CD4-positive, alpha-beta T cell (primary cell): ENCODE measurements at regions not wholly inside any gene's neighbourhood (a gene's known extent, or its start where the extent isn't known, plus 50 kb on each side); places are given as distances from the start of the nearest gene placed in this dataset.

ENCODE experiments used
- ATAC-seq: fragments of 200-7000 bp; cut with Tn5 transposase; one replicate; pipeline ENCODE4 v1.10.0; 2022; ENCODE audit warnings: mild to moderate bottlenecking; ENCODE audit not compliant: poor library complexity
- CTCF ChIA-PET: fragments of 350-600 bp; sonication (Branson Sonifier 250); formaldehyde crosslinking; loops from one replicate; lab custom pipeline; 2021; ENCODE audit warnings: antibody characterized with exemption, inconsistent platforms; lab: Charles Lee
- POLR2A ChIA-PET: fragments of 350-600 bp; sonication (Branson Sonifier 250); formaldehyde crosslinking; loops from one replicate; lab custom pipeline; 2021; ENCODE audit warnings: antibody characterized with exemption, inconsistent platforms; lab: Charles Lee
- DNase-seq, 14 experiments: peaks; one replicate each; pipeline ENCODE4 v3.0.0-alpha.2; 2013 to 2020; ENCODE audit warnings: mixed read lengths in 2 of 14
- H3K27ac ChIP-seq, 2 donors: one replicate each; pipeline versions ENCODE4 v1.5.1 to v1.7.0; 2013; ENCODE audit warnings: low read length in 2 of 2, low read depth in 1 of 2, mild to moderate bottlenecking in 1 of 2
- H3K27me3 ChIP-seq, 2 experiments: 1 replicate in 1 of 2; 2 replicates in 1 of 2; pipeline versions ENCODE4 v1.6.1 to v1.7.0; 2013; ENCODE audit warnings: low read length in 2 of 2, control low read depth in 1 of 2, mild to moderate bottlenecking in 1 of 2, moderate library complexity in 1 of 2; ENCODE audit not compliant: insufficient read depth in 2 of 2, control insufficient read depth in 1 of 2
- H3K36me3 ChIP-seq: one replicate; pipeline ENCODE4 v1.6.1; 2013; ENCODE audit warnings: low read length, control low read depth; ENCODE audit not compliant: insufficient read depth
- H3K4me1 ChIP-seq: one replicate; pipeline ENCODE4 v1.6.1; 2013; ENCODE audit warnings: low read length, control low read depth; ENCODE audit not compliant: insufficient read depth
- H3K4me3 ChIP-seq: one replicate; pipeline ENCODE4 v1.5.1; 2013; ENCODE audit warnings: mild to moderate bottlenecking, low read length, moderate library complexity
- H3K9me3 ChIP-seq, 2 experiments: 1 replicate in 1 of 2; 2 replicates in 1 of 2; pipeline versions ENCODE4 v1.6.1 to v1.7.0; 2013; ENCODE audit warnings: low read length in 2 of 2, mild to moderate bottlenecking in 2 of 2, control low read depth in 1 of 2, moderate library complexity in 1 of 2; ENCODE audit not compliant: control insufficient read depth in 1 of 2, insufficient read depth in 1 of 2
- H3K27ac Mint-ChIP-seq: one replicate; pipeline ENCODE4 v1.8.0; 2020; ENCODE audit warnings: mixed read lengths
- H3K27me3 Mint-ChIP-seq: one replicate; pipeline ENCODE4 v1.8.0; 2021; ENCODE audit warnings: mixed read lengths
- H3K36me3 Mint-ChIP-seq: one replicate; pipeline ENCODE4 v1.8.0; 2021; ENCODE audit warnings: low read depth, mixed read lengths
- H3K4me1 Mint-ChIP-seq: one replicate; pipeline ENCODE4 v1.8.0; 2021; ENCODE audit warnings: low read depth, mixed read lengths
- H3K4me3 Mint-ChIP-seq: one replicate; pipeline ENCODE4 v1.8.0; 2020; ENCODE audit warnings: mild to moderate bottlenecking, mixed read lengths
- H3K9me3 Mint-ChIP-seq: one replicate; pipeline ENCODE4 v1.8.0; 2020; ENCODE audit warnings: mixed read lengths
- intact Hi-C, 2 experiments: fragments of 100-400 bp; cut with DNase I in 1 of 2; cut with micrococcal nuclease in 1 of 2; formaldehyde crosslinking; loops; one replicate each; pipeline versions ENCODE4 v1.15.1 to v1.9.0; 2023 to 2025; cut with DNase I, micrococcal nuclease
- TF ChIP-seq, protein P1 (sequence below): fragments of 200-600 bp; IDR thresholded peaks from one replicate; pipeline ENCODE4 v1.8.0; 2022; ENCODE audit warnings: antibody characterized with exemption, mild to moderate bottlenecking

GRCh38 chr11:26828288-26828687 is 106.4 kb upstream of the SLC5A12 start:
- no peak overlapping the region for H3K4me3 ChIP-seq
- ATAC-seq: no peak
- peaks cover 11% of the 10 kb centered on the region for H3K9me3 Mint-ChIP-seq
- no peak for DNase-seq
- H3K27ac Mint-ChIP-seq: no peak overlapping the region
- no peaks in the 10 kb centered on the region for H3K36me3 ChIP-seq
- TF ChIP-seq, protein P1, sequence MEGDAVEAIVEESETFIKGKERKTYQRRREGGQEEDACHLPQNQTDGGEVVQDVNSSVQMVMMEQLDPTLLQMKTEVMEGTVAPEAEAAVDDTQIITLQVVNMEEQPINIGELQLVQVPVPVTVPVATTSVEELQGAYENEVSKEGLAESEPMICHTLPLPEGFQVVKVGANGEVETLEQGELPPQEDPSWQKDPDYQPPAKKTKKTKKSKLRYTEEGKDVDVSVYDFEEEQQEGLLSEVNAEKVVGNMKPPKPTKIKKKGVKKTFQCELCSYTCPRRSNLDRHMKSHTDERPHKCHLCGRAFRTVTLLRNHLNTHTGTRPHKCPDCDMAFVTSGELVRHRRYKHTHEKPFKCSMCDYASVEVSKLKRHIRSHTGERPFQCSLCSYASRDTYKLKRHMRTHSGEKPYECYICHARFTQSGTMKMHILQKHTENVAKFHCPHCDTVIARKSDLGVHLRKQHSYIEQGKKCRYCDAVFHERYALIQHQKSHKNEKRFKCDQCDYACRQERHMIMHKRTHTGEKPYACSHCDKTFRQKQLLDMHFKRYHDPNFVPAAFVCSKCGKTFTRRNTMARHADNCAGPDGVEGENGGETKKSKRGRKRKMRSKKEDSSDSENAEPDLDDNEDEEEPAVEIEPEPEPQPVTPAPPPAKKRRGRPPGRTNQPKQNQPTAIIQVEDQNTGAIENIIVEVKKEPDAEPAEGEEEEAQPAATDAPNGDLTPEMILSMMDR: no peak
- peaks cover 11 to 14% of the 10 kb centered on the region in 2 experiments for H3K9me3 ChIP-seq
- ChIA-PET POLR2A (no interaction called here), CTCF (interaction anchor here (0.6 kb wide), 1 partner anchor 57 kb away, joined by 3 read pairs; no protein-coding TSS in a partner anchor)
- H3K36me3 Mint-ChIP-seq: no peaks in the 10 kb centered on the region
- no peak overlapping the region for H3K27ac ChIP-seq
- H3K4me1 Mint-ChIP-seq: no peaks in the 10 kb centered on the region
- H3K4me3 Mint-ChIP-seq: no peak overlapping the region
- no peaks in the 10 kb centered on the region for H3K4me1 ChIP-seq
- H3K27me3 ChIP-seq: no peaks in the 10 kb centered on the region
- H3K27me3 Mint-ChIP-seq: no peaks in the 10 kb centered on the region
- intact Hi-C loops: no loop called here

DNA sequence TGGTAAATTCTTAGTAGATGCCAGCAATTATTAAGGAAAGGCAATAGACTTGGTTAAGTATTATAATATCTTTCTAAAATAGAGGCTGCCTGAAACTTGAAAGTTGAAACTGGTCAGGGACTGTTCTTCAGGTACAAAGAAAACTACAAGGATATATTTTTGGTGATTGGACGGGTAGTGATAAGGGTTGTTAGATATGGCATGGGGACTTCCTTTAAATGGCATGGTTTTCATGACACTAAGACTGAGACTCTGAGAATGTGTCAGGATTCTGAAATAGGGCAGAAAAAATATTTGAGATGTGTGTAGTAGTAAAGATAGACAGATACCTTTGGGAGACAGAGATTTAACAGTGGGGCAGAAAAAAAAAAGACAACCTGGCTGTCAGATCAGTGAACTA is 108.4 kb upstream of the SLC5A12 start:
- no peak for ATAC-seq
- no peak overlapping the region for H3K27ac ChIP-seq
- no peak overlapping the region for H3K27ac Mint-ChIP-seq
- TF ChIP-seq, protein P1: no peak
- no peak overlapping the region for H3K4me3 Mint-ChIP-seq
- H3K36me3 ChIP-seq: no peaks in the 10 kb centered on the region
- H3K4me1 Mint-ChIP-seq: no peaks in the 10 kb centered on the region
- peaks cover 7% of the 10 kb centered on the region for H3K9me3 Mint-ChIP-seq
- no peaks in the 10 kb centered on the region for H3K27me3 ChIP-seq
- H3K4me3 ChIP-seq: no peak overlapping the region
- no peak for DNase-seq
- CTCF ChIA-PET: no interaction called here
- POLR2A ChIA-PET: no interaction called here
- H3K27me3 Mint-ChIP-seq: no peaks in the 10 kb centered on the region
- no peaks in the 10 kb centered on the region for H3K36me3 Mint-ChIP-seq
- no peaks in the 10 kb centered on the region for H3K4me1 ChIP-seq
- peaks cover 0 to 3% of the 10 kb centered on the region in 2 experiments for H3K9me3 ChIP-seq
- intact Hi-C loops: no loop called here

- H3K4me3 Mint-ChIP-seq: no peak overlapping the region
- Histone ChIP-seq H3K36me3 (no peaks in the 10 kb centered on the region), H3K4me1 (no peaks in the 10 kb centered on the region), H3K27me3 (no peaks in the 10 kb centered on the region), H3K9me3 (peaks cover 0 to 3% of the 10 kb centered on the region in 2 experiments), H3K27ac (no peak overlapping the region), H3K4me3 (no peak overlapping the region)
- H3K27me3 Mint-ChIP-seq: no peaks in the 10 kb centered on the region
- POLR2A ChIA-PET: no interaction called here
- no peaks in the 10 kb centered on the region for H3K4me1 Mint-ChIP-seq
- DNase-seq (no peak), ATAC-seq (no peak)
- H3K9me3 Mint-ChIP-seq: peaks cover 6% of the 10 kb centered on the region
- TF ChIP-seq, protein P1: no peak
- no peaks in the 10 kb centered on the region for H3K36me3 Mint-ChIP-seq
- H3K27ac Mint-ChIP-seq: no peak overlapping the region
- intact Hi-C loops: no loop called here
- CTCF ChIA-PET: no interaction called here
These were observed 108.9 kb upstream of the SLC5A12 start for GRCh38 chr11:26830757-26831156.
